HepG2 (cell line): ENCODE measurements at regions not wholly inside any gene's neighbourhood (a gene's known extent, or its start where the extent isn't known, plus 50 kb on each side); places are given as distances from the start of the nearest gene placed in this dataset.

ENCODE experiments used
- ARID2 ChIP-seq: sonication (generic); formaldehyde crosslinking; IDR thresholded peaks from 2 replicates; pipeline ENCODE4 v1.8.1; 2022; ENCODE audit warnings: mild to moderate bottlenecking, missing genetic modification reagents, borderline replicate concordance
- CBFB ChIP-seq: sonication (generic); formaldehyde crosslinking; IDR thresholded peaks from 2 replicates; pipeline ENCODE4 v1.4.0; 2020; ENCODE audit warnings: missing genetic modification reagents
- FOSL2 ChIP-seq: sonication (generic); formaldehyde crosslinking; IDR thresholded peaks from 2 replicates; pipeline ENCODE4 v1.4.0; 2020; ENCODE audit warnings: missing genetic modification reagents
- HNRNPL ChIP-seq: fragments of 200-400 bp; formaldehyde crosslinking; IDR thresholded peaks from 2 replicates; pipeline ENCODE4 v1.6.1; 2017; ENCODE audit warnings: mild to moderate bottlenecking, low read depth, low read length
- MLLT10 ChIP-seq: sonication (generic); formaldehyde crosslinking; IDR thresholded peaks from 2 replicates; pipeline ENCODE4 v1.4.0; 2020; ENCODE audit warnings: missing genetic modification reagents
- MXI1 ChIP-seq: IDR thresholded peaks from 3 replicates; pipeline ENCODE4 v1.6.1; 2012; ENCODE audit warnings: low read depth, low read length, inconsistent platforms, borderline replicate concordance
- POLR2AphosphoS5 ChIP-seq: IDR thresholded peaks from 2 replicates; pipeline ENCODE4 v1.6.1; 2012; ENCODE audit warnings: low read depth, low read length
- SMC3 ChIP-seq: IDR thresholded peaks from 2 replicates; pipeline ENCODE4 v1.6.1; 2011; ENCODE audit warnings: low read length, improper control_type of control experiment
- TAF1 ChIP-seq: sonication (generic); formaldehyde crosslinking; IDR thresholded peaks from 2 replicates; pipeline ENCODE4 v1.4.0; 2020; ENCODE audit warnings: missing genetic modification reagents
- XRCC5 ChIP-seq: fragments of 200-400 bp; formaldehyde crosslinking; optimal IDR thresholded peaks from 2 replicates; pipeline ENCODE3; 2017; ENCODE audit warnings: mild to moderate bottlenecking, low read length
- ZNF468 ChIP-seq: sonication (generic); formaldehyde crosslinking; IDR thresholded peaks from 2 replicates; pipeline ENCODE4 v1.8.0; 2022; ENCODE audit warnings: mild to moderate bottlenecking, moderate library complexity, missing genetic modification reagents
- TF ChIP-seq, protein P1 (sequence below): sonication (generic); formaldehyde crosslinking; conservative IDR thresholded peaks from 2 replicates; pipeline ENCODE4 v1.4.0; 2020; ENCODE audit warnings: missing genetic modification reagents
- TF ChIP-seq, protein P2 (sequence below): sonication (generic); formaldehyde crosslinking; IDR thresholded peaks from 2 replicates; pipeline ENCODE4 v1.5.0; 2020; ENCODE audit warnings: mild to moderate bottlenecking, missing genetic modification reagents, moderate library complexity

DNA sequence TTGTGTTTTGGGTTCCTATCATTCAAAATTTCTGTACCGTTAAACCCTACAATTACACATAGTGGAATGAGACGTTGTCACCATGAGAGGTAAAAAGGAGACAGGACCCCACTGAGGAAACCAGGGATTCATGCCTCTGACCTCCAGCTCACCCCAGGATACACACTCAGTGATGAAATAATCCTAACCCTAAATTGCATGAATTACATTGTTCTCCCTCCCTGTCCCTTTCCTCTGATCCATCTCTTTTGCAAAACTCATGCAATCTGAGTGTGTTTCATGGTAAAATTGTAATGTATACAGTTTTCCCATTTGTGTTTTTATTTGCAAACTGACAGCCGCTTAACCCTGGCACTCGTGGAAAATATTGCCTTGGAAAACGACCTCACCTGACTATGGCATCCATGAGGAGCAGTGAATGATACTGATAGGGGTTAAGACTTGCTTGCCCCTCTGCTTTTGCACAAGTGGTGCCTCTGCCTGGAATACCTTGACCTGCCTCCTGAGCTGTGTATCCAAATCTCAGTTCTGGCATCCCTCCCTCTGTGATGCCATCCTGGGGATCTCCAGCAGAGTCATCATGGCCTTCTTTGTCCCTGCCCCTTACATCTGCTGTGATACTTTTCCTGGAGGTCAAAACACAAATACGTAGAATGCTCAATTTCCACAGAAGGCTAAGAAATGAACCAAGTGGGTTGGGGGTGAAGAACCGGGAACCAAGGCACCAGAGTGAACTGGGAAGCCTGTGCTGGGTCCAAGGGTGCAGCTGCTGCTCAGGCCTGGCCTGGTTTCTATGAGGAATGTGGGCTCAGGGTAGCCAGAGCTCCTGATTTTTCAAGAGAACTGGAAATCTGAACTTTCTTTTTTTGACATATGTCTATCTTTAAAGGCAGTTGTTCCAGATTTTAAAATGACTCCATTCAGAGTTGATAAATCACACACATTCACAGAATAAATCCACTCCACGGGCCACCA is 211.6 kb upstream of the ZNF217 start:
- no peak for TF ChIP-seq SMC3
- no peak for TF ChIP-seq ZNF468 (CRISPR knock-in tag)
- no peak for TF ChIP-seq MXI1
- TF ChIP-seq XRCC5, result no peak
- TF ChIP-seq HNRNPL, result no peak
- no peak for TF ChIP-seq ARID2 (CRISPR knock-in tag)
- TF ChIP-seq FOSL2 (CRISPR knock-in tag), result no peak
- TF ChIP-seq, protein P1, sequence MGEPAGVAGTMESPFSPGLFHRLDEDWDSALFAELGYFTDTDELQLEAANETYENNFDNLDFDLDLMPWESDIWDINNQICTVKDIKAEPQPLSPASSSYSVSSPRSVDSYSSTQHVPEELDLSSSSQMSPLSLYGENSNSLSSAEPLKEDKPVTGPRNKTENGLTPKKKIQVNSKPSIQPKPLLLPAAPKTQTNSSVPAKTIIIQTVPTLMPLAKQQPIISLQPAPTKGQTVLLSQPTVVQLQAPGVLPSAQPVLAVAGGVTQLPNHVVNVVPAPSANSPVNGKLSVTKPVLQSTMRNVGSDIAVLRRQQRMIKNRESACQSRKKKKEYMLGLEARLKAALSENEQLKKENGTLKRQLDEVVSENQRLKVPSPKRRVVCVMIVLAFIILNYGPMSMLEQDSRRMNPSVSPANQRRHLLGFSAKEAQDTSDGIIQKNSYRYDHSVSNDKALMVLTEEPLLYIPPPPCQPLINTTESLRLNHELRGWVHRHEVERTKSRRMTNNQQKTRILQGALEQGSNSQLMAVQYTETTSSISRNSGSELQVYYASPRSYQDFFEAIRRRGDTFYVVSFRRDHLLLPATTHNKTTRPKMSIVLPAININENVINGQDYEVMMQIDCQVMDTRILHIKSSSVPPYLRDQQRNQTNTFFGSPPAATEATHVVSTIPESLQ (CRISPR knock-in tag), result no peak
- no peak for TF ChIP-seq POLR2AphosphoS5
- no peak for TF ChIP-seq CBFB (CRISPR knock-in tag)
- TF ChIP-seq TAF1, result no peak
- TF ChIP-seq, protein P2, sequence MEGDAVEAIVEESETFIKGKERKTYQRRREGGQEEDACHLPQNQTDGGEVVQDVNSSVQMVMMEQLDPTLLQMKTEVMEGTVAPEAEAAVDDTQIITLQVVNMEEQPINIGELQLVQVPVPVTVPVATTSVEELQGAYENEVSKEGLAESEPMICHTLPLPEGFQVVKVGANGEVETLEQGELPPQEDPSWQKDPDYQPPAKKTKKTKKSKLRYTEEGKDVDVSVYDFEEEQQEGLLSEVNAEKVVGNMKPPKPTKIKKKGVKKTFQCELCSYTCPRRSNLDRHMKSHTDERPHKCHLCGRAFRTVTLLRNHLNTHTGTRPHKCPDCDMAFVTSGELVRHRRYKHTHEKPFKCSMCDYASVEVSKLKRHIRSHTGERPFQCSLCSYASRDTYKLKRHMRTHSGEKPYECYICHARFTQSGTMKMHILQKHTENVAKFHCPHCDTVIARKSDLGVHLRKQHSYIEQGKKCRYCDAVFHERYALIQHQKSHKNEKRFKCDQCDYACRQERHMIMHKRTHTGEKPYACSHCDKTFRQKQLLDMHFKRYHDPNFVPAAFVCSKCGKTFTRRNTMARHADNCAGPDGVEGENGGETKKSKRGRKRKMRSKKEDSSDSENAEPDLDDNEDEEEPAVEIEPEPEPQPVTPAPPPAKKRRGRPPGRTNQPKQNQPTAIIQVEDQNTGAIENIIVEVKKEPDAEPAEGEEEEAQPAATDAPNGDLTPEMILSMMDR (CRISPR knock-in tag), result no peak
- TF ChIP-seq MLLT10 (CRISPR knock-in tag), result no peak
